Hepatocyte (in vitro differentiated cells): ENCODE measurements at regions not wholly inside any gene's neighbourhood (a gene's known extent, or its start where the extent isn't known, plus 50 kb on each side); places are given as distances from the start of the nearest gene placed in this dataset.

Source experiments
- CTCF ChIP-seq: fragments of 200-600 bp; sonication (generic); IDR thresholded peaks from 2 replicates; pipeline ENCODE4 v1.5.1; 2016; ENCODE audit warnings: antibody characterized with exemption, mild to moderate bottlenecking; ENCODE audit not compliant: poor library complexity
- EZH2 ChIP-seq: fragments of 200-600 bp; sonication (generic); IDR thresholded peaks from 2 replicates; pipeline ENCODE4 v1.6.1; 2016; ENCODE audit warnings: antibody characterized with exemption, mild to moderate bottlenecking, borderline replicate concordance
- EZH2phosphoT487 ChIP-seq: fragments of 200-600 bp; sonication (generic); IDR thresholded peaks from one replicate; pipeline ENCODE4 v1.6.1; 2018; ENCODE audit warnings: antibody characterized with exemption, mild to moderate bottlenecking, low read depth, moderate library complexity; ENCODE audit not compliant: unreplicated experiment, severe bottlenecking

GRCh38 chr6:109239651-109240321, 142.5 kb downstream of the CD164 start:
- no peak for TF ChIP-seq CTCF
- TF ChIP-seq EZH2: no peak
- TF ChIP-seq EZH2phosphoT487: no peak
